HG02852 (cell line): ENCODE measurements at regions not wholly inside any gene's neighbourhood (a gene's known extent, or its start where the extent isn't known, plus 50 kb on each side); places are given as distances from the start of the nearest gene placed in this dataset.

Experiments
- ATAC-seq: cut with Tn5 transposase; IDR thresholded peaks from one replicate; pipeline ENCODE4 v1.9.1; 2021; ENCODE audit warnings: mild to moderate bottlenecking, moderate library complexity; ENCODE audit not compliant: unreplicated experiment

DNA sequence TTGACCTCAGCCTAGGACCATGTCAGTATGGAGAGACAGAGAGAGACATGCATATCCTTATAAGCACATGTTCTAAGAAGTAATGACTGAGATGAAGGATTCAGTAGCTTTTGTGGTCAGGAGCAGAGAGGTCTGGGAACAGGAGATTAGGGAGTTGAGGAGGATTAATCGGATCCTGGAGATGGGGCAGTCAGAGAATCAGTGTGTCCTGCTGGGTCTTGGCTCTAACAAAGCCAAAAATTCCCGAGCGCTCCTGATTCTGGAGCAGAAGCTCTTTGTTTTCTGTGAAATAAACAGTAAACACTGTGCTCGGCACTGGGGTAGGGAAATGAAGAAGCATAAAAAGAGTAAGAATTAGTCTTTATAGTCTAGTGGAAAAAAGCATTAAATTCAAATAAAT, 520.0 kb upstream of the CLINT1 start:
- ATAC-seq: no peak

DNA sequence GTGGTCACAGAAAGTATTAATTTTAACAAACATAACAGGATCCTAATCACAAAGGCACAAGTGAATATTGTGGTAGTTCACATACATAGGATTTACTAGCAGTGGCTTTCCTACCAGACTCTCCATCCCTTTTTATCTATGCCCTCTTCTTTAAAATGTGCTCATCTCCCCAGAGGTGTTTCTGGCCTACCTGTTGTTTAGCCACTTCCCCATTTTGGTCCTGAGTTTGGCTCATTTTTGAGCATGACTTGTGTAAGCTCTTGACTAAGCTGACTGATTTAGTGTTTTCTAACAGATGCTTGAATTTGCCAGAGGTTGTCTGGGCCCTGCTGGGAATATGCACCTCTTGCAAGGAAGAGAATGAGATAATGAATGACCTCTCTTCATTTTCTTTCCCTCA, 517.7 kb upstream of the CLINT1 start:
- ATAC-seq: no peak

DNA sequence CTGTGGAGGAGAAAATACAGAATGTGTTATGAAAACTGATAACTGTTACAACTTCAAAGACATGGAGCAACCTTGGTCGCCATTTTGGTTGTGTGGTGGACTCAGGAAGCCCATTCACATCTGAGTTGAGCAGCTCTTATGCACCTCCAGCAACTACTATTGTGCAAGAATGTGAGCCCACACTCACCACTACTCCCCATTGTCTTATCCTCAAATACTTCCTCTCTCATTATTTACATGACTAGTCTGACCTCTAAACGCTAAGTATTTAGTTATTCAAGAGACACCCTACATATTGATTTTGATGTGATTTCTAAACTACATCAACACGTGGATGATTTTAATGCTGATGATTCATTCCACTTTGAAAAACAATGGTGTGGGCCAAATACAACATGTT, 516.6 kb upstream of the CLINT1 start:
- ATAC-seq: no peak

DNA sequence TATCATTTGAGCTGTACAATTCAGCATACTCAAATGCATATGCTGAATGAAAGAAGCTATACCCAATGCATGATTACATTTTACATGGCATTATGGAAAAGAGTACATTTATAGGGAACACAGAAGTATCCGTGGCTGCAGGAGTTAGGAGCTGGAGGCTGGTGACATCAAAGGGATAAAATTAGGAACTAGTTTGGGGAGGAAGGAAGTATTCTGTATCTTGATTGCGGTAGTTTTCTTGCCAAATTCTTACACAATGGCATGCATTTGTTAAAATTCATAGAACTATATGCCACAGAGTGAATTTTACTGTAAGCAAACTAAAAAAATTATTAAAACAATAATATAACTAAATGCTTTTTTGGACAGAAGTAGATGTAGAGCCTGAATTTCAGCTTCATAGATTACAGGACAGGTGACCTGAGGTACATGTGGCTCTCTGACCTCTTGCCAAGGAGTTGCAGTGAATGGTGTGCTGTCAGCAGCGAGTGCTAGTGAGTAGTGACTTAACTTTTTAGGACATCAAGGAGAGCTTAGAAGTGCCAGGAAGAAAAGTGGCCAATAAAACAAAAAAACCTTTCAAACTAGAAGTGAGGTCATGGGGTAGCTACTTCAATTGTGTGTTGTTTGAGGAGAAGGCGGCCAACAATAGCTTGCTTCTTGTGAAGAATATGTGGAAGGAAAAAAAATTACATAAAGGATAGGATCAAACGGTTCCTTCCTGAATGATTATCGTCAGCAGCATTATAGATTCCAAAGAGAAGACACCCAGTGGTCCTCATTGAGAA, 514.9 kb upstream of the CLINT1 start:
- ATAC-seq: no peak

DNA sequence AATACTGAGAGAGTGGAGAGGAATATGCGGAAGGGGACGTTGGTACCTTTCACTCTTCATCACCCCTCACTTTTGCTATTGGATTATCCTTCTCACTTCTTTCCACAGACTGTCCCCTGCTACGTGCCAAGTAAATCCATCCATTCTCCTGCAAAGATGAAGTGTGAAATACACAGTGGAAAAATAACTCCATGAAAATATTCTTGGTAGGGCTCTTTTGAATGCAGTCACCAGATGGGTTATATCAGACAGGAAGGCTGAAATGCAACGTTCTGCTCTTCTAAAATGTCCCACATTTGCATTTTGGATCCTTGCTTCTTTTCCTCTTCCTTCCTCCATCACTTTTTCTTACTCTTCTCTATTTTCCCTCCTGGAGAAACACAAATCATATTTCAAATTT, 510.3 kb upstream of the CLINT1 start:
- no peak for ATAC-seq

DNA sequence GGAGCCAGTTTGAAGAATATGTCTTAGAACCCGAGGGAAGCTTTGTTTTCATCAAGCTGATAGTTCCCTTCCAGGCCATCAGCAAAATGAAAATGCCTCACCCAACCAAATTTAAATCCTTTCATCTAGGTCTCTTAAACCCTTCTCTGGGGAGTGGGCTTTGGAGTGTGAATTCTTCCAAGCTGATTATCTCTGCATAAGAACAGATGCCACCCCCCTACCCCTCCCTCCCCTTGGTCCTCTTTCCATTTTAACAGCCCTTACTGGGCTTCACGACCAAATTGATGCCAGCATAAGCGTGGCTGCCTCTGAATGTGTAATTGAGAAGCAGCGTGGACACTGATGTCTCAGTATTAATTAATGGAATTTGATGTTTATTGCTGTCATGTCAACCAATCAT, 509.7 kb upstream of the CLINT1 start:
- no peak for ATAC-seq

DNA sequence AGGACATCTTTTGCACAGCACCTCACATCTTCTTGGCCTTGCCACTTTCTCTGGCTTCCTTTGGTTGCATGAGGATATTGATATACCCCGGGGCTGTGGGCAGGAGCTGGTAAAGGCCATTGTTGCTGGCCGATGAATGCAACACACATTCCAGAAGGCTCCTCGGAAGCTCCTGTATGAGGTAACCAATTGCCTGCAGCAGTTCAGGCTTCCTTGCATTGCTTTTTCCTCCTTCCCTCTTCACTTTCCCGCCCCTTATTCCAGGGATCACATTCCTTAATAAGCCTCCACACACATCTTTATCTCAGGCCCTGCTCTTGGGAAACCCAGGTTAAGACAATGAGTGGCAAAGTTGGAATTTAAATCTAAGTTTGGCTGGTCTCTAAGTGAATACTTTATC, 505.4 kb upstream of the CLINT1 start:
- no peak for ATAC-seq

DNA sequence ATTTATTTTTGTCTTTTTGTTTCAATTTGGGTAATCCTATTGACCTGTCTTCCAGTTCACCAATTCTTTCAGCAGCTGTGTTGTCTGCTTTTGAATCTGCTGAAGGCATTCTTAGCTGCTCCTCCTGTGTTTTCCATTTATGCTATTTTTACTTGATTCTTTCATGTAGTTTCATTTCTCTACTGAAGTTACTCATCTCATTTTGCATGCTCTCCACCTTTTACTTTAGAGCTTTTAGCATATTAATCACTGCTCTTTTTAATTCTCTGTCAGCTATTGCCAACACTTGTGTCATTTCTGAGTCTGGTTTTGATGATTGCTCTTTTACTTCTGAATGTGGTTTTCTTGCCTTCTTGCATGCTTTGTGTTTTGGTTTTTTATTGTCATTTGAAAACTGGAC, 496.0 kb upstream of the CLINT1 start:
- no peak for ATAC-seq

DNA sequence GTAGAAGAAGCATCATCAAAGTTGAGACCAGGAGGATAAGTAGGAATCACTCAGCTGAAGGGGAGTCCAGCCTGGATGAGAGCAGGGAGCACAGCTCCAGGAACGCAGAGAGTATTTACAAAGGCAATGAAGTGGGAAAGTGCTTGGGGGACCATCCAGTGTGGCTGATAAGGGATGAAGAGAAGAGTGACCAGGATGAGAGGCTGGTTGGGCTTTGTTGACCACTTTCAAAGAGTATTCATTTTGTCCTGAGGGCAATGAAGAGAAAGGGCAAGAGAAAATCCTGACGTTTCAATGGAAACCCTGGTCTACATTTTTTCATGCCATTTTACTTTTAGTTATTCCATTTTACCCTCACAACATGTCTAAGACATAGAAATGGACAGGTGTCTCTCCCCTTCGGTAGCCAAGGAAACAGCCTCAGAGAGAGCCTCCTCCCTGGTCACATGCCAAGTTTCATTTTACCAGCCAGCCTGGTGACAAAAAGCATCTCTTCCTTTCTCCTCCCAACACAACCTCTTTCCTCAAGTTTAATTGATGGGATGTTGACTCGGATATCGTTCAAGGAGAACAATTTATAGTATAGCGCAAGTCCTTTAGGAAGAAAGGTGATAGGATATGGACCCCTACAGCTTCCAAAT, 492.7 kb upstream of the CLINT1 start:
- ATAC-seq: no peak

DNA sequence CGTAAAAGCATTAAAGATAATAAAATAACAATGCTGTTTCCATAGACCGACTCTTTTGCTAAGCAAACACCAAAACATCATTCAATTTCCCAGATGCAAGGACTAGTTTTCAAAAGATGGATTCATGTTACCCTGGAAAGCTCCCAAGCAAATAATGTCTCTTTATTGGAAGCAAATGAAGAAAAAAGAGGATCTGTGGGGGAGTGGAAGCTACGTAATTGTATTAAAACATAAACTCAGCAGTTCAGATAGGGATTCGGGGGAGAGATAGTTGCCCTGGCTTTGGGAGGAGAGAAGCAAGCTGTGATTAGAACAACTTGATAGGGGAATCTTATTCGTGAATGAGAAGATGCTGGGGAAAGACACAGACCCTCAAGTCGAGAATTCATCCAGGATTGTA, 491.0 kb upstream of the CLINT1 start:
- ATAC-seq: no peak

DNA sequence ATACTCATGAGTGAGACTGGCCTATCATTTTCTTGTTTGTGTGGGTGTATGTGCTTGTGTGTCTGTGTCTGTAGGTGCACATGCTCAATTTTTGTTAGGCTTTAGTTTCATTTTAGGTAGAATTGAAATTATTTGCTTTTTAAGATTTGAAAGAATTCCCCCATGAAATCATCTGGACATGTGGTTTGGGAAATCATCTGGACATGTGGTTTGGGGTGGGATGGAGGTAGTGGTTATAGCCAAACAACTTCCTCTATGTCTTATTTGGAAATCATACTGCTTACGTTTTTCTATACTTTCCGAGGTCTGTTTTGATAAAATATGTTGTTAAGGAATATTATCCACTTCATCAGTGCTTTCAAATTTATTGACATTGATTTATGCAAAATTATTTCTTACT, 485.4 kb upstream of the CLINT1 start:
- ATAC-seq: no peak

DNA sequence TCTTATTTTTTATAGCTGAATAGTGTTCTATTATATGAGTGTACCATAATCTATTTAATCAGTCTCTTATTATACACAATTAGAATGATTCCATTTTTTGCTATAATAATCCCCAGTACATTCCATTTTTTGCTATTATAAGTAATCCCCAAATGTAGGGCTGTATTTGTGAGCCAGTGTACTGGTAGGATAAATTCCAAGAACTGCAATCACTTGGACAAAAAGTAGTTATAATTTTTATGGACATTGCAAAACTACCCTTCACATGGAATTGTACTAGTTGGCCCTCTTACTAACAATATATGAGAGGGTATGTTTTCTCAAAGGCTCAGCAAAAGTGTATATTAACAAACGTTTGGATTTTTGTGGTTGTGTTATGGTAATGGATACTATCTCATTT, 481.7 kb upstream of the CLINT1 start:
- ATAC-seq: no peak

DNA sequence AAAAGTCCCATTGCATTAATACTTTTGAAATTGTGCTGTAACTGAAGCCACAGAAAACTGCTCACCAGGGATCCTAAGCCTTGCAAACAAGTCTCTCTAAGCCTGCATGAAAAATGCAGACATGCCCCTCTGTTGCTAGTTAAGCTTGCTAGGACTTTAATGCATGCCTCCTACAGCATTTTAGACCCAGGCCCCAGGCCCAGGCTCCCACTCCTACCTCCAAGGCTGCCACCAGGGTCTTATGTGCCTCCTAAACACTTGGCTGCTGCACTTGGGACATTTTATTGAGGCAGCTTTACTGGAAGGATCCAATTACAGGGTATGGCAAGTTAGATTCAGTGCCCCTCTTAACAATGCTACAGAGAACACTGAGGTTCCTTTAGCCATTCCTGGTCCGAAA, 467.3 kb upstream of the CLINT1 start:
- ATAC-seq: no peak

DNA sequence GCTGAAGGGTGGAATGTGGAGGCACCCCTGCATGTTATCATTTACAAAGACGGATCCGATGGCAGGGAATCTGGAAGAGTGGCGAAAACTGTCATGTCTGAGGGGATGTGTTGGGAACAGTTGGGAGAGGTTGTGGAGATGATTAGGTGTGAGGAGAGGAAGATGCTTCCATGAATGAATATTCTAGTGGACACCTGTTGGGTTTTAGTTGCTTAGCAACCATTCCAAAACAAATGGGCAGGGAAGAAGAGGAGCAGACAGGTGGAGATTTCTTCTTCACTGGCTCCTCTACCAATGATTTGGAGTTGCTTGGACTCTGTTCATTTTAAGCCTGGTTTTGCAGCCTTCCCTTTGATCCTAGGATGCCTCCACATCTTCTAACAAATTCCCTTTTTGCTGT, 465.3 kb upstream of the CLINT1 start:
- ATAC-seq: no peak

DNA sequence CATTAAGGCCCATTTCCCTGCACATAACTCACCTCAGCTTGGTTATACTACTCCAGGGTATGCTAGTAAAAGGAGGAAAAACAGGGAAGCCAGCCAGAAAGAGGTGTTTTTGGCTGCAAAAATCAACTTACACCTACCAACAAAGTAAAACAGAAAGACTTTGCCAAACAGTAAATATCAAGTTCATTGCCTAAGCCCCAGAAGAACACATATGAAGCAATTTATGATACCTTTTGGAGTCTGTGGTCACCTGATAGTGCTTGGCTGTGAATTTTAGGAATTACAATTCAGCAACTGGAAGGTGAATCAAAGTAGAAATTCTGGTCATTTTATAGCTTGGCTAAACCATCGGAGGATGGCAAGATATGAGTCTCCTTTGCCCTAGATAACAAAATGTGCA, 463.7 kb upstream of the CLINT1 start:
- no peak for ATAC-seq

DNA sequence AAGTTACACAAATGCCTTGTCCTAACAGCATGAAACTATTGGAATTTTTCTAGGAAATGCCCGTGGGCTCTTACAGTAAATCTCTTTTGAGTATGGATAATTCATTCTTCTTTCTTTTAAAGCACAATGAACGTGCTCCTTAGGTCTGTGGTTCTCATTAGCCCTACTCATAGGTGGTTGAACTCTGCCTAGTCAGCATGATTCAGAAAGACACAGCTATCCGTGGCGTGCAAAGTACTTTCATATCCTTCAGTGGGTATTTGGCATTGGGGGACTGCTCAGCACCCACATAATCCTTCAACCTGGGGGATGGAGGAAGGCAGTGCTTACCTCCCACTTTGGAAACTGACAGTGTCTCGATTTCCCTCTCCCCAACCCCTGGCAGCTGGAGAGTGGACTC, 462.0 kb upstream of the CLINT1 start:
- ATAC-seq: no peak

DNA sequence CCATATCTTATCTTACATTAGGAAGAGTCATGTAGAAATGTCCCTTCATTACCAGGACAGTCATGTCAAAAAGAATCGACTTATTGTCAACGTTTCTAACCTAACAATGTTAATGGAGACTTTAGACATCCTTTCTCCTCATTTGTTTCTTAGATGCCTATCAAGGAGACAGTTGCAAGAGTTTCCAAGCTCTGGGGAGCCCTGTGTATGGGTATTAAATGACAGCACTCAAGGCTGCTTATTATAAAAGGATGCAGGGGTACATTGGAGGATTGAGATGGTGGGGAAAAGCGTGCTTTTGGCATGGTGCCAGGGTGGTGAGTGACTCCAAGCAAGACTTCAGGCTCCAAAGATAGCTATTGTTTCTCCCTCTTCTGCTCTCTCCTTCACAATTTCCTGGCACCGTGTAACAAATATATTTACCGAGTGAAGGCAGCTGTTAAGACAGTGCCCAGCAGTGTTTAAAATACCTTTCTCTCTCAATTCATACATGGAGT, 461.3 kb upstream of the CLINT1 start:
- ATAC-seq: no peak

DNA sequence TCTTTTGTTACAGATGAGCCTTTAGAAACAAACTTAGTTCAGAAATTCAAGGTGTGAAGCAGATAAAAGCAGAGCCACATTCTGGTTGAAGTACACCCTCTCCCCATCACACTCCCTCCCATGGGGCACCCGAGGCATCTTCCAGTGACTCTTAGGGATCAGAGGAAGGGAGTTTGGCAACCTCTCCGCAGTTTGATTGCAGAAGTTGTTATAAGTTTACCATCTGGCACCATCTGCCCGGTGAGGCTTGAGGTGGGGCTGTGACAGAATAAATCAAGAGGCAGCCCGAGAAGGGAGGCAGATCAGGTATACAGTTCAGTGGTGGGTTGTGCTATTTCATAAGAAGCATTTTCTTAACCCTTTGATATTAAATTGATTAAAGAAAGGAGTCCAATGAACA, 458.6 kb upstream of the CLINT1 start:
- no peak for ATAC-seq

DNA sequence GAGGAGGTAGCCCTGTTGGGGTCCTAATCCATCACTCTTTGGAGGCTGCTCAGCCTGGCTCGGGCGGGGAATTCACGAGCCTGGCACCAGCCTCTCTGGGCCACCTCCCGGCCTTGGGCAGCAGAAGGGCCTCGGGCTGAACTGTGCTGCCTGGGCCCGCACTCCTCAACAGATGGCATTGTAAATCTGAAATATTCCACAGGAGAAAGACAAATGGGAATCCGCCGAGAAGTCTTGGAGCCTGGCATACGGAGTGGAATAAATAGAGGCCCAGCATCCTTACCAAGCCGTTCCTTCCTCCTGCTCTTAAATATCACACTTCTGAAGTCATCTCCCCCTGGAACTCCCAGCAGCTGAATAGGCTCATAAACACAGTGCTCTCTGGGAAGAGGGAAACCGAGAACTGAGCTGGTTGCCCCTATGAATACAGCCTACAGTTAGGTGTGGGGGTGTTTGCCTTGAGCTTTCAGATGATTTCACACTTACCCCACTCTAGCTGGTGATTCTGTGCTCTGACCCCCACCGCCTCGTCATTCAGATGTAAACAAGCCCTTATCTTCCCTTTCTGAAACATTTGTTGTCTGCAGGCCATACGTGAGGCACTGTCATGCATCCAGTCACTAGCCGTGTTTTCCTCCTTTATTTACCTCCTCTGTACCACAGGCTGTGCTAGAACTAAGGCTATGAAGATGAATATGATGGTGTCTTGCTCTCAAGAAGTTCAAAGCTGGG, 455.0 kb upstream of the CLINT1 start:
- no peak for ATAC-seq

DNA sequence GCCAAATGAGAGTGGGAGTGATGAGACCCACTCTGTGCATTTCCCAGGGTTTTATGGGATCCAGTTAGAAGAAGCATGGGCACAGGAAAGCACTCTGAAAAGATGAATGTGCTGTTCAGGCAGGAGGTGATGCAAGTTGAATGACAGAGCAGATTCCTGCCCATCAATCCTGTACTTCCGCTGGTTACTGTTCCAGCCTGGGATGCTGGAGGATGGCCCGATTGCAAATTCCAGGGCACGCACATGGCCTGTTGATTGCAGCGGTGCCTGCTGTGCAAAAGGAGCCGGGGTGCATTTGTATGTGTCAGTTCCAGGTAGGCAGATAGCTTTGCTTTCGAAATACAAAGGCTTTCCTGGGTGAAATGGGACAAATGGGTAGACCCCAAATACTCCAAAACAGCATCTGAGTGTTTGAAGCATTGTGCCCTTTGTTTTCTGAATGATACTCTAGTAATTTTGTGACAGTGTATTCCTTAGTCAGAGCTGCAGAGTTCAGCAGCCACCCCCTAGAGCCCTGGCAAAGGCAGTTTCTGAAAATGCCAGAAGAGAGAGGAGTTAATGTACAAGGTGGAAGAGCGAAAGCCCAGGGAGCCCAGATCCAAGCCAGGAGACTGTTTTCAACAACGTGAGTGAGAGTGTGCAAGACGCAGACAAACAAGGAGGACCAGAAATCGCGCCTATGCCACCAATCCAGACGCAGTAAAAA, 454.2 kb upstream of the CLINT1 start:
- no peak for ATAC-seq

DNA sequence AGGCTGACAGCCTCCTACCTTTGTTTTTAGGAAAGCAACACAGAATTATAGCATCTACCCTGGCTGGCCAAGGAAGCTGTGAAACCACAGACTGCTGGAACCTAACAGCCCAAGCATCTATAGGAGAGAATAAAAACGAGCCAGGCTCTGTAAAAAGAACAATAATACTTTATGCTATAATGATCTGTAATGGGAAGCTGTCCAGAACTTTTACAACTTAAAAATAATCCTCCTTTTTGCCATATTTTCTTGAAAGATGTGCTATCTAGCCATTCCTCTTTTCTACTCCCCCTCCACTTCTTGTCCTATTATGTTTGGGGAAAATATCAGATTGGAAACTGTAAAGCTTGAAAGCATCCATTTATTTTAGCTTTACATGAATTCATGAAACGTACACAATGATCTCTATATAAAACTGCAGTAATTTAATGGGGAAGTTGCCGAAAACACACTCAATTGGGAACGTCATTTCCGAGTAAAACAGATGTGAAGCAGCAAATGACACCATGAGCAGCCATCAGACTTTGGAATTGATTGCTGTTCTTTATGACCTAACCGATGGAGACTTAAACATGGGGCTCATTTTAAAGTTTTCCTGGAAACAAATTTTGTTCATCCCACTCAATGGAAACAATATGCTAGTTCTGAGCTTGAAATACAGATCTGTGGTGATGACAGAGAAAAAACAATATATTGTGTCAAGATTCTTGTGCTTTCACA, 450.3 kb upstream of the CLINT1 start:
- ATAC-seq: no peak
